HG02678 (cell line): ENCODE measurements at regions not wholly inside any gene's neighbourhood (a gene's known extent, or its start where the extent isn't known, plus 50 kb on each side); places are given as distances from the start of the nearest gene placed in this dataset.
"Not testable (repeated sequence)": the region's sequence is repeated elsewhere in the genome, so short reads cannot be mapped to it uniquely, and the experiment has no call there.

ENCODE experiments used
- ATAC-seq: cut with Tn5 transposase; IDR thresholded peaks from one replicate; pipeline ENCODE4 v1.9.1; 2021; ENCODE audit warnings: mild to moderate bottlenecking, moderate library complexity; ENCODE audit not compliant: unreplicated experiment

DNA sequence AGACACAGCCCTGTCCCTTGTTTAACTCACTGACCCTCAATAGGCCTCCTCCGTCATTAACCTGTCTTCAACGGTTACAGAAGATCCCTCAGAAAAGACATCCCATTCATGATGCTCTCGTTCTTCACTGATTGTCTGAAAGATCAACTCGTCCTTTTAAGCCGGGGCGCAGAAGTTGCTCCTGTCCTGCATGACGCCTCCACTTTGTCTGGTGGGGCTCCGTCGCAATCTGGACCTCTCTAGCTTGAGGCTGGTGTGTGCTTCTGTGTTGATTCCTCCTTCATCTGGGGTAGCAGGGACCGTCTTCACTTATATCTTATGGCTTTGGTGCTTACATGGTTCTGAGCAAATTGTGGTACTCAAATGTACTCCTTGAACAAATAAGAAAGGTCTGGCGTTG is 766.0 kb upstream of the PCDH9 start:
- no peak for ATAC-seq

DNA sequence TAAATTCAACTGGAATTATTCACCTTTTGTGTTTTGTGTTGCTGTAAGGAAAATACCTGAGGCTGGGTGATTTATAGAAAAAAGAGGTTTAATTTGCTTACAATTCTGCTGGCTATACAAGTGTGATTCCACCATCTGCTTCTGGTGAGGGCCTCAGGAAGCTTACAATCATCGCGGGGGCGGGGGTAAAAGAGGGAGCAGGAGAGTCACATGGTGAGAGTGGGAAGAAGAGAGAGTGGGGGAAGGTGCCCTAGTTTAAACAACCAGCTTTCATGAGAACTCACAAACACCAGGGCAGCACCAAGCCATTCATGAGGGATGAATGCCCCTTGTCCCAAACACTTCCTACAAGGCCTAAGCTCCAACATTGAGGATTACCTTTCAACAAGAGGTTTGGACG is 760.7 kb upstream of the PCDH9 start:
- no peak for ATAC-seq

DNA sequence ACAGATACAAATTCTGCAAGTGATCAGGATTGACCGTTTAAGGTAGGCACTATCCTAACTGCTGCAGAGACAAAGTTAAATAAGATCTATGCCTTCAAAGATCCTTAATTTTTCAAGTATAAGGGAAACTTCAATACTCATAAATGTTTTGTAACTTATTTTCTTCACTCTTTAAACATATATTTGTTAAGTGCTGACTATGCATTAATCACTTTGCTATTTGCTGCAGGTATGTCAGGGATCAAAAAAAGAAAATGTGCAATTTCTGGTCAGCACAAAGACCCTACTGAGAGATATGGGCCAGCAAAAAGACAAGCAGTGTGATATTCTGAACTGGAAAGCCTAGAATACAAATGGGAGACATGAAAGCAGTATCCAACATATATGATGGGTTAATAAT is 756.1 kb upstream of the PCDH9 start:
- no peak for ATAC-seq

DNA sequence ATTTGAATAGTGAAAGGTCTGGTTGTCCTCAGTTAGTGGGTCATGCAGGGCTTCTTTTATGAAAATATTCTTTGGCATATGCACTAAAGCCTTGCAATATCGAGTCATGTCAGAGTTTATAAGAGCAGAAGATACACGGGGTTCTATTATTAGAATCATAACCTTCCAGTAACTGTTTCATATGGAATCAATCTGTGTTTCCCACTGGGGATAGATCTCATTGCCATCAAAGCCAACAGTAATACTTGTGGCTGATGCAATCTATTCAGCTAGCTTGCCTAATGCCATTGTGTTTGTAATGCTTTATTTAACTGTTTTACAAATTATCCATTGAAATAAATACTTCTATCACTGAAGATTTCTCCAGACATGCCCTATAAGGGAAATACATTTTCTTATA is 746.9 kb upstream of the PCDH9 start:
- ATAC-seq = no peak

DNA sequence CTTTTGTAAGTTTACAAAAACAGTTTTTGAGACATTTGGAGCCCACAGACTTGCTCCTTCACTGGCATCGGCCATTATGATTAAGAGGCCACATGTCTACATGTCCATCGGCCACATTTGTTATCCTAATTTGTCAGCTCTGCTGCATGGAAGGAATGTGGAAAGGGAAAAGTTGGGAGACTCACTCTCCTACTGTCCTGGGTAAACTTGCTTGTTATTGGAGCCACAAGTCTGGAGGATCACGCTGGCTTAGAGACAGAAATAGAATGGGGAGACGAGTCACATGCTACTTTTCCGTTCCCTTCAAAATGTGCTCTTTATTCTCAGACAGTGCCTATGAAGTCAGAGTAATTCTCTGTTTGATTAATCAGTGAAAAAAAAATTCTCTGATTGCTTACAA is 741.2 kb upstream of the PCDH9 start:
- no peak for ATAC-seq

DNA sequence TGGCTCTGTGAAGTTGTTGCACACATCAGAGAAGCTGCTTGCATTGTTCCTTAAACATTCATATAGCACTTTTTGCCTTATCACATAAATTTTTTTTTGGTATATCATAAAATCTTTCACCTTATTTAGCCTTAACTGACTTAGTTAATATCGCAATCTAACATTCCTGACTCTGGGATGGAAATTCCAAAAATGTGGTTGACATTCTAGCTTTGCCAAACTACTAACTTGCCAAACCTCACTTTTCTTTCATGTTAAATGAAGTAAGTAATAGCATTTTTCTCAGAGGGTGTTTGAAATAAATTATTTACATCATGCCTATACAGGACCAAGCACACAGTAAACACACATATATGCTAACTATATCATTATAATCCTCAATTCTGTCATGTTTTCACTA is 736.9 kb upstream of the PCDH9 start:
- no peak for ATAC-seq

DNA sequence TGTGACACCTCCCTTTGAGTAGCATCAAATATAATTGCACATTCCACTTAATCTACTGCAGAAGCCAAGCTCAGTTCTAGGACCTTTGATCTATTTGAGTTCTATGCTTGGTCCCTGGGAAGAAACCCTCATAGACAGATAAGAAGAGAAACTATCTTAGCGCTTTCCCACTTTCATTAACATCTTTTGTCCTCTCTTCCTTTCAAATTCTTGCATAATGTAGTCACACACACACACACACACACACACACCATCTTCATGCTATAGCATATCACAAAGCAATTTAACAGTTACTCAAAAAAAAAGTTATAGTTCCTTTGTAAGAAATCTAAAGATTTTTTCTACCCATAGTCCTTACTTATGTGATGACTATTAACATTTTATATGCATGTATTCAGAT is 735.9 kb upstream of the PCDH9 start:
- no peak for ATAC-seq

DNA sequence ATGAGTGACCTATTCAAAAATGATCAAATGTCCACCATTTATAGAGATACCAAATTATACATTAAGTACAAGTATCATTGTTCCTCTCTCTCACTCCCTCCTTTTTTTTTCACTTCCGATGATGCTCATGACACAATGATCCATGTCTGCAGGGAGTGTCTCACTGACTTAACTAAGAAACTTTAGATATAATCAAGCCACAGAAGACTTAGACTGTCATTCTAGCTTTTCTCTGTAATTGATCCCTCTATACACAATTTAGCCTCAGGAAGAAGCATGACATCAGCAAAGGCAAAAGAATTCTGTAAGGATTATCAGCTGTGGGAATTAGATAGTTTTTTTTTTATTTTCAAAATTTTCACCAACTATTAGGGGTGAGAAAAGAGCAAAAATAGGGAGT is 734.9 kb upstream of the PCDH9 start:
- ATAC-seq = no peak

DNA sequence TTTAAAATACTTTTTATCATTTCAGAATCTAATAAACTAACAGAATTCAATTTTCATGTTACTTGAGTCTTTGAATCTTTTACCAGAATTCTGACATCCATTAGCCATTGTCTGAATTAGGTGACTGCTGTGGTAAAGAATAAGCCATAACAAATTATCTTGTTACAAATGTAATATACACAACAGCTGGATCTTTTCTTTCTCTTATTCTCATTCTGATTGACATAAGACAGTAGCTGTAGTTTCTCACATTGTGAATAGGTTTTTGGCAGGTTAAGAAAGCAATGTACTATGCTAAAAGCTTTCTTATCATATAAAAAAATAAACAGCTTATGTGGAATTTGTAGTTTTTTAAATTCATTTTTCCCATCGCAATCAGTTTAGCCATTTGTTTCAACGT is 734.0 kb upstream of the PCDH9 start:
- ATAC-seq = no peak

DNA sequence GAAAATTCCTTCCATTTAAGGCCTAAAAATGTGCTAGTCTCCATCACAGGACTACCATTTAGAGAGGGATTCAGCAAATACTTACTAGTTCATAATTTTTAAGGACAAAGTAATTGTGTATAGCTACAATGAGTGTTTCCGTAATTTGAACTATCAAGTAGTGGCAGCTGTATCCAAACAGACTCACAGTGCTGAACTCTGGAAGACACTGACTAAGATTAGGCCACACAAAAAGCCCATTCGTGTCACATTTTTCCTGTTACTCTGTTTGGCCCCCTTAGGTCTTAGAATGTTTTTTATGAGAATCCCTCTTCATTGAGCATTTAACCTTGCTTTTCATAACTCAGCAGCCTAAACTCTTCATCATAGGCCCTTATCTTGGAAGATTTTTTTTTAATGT is 731.2 kb upstream of the PCDH9 start:
- ATAC-seq = no peak

DNA sequence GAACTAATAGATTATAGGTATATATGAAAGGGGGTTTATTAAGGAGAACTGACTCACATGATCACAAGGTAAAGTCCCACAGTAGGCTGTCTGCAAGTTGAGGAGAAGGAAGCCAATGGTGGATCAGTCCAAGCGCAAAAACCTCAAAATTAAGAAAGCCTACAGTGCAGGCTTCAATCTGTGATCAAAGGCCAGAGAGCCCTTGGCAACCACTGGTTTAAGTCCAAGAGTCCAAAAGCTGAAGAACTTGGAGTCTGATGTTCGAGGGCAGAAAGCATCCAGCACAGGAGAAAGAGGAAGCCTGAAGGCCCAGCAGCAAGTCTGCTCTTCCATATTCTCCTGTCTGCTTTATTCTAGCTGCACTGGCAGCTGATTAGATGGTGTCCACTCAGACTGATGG is 721.3 kb upstream of the PCDH9 start:
- no peak for ATAC-seq

DNA sequence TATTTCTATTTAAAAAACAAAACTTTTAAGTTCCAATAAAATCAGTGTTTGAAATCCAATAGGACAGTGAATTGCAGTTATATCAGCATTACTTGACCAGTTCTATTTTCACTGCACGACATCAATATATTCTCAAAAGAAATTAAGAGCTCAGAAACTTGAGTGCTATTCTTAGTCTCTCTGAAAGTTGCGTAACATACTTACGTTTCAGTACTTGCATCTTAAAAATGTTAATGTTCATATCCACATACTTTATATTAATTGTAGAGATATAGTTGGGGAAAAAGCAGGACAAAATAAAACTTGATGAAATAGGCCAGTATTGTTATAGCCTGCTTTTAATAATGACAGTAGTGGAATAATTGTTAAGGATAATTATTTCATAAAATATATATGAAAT is 720.5 kb upstream of the PCDH9 start:
- no peak for ATAC-seq

DNA sequence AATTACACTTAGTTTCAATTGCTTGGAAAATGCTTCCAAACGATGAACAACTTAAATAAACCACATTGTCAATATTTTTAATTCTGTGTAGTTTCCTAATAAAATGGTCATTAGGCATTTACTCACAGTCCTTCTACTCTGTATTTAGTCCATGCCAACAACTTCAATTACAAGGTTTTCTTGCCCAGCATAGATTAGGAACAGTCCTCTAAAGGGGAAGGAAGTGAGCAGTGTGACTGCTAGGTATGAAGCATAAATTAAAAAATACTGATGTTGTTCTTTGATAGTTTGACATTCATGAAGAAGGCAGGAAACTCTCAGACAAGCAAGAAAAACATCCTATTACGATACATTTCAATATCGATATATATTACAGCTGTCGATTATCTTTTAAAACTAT is 716.0 kb upstream of the PCDH9 start:
- ATAC-seq = no peak

DNA sequence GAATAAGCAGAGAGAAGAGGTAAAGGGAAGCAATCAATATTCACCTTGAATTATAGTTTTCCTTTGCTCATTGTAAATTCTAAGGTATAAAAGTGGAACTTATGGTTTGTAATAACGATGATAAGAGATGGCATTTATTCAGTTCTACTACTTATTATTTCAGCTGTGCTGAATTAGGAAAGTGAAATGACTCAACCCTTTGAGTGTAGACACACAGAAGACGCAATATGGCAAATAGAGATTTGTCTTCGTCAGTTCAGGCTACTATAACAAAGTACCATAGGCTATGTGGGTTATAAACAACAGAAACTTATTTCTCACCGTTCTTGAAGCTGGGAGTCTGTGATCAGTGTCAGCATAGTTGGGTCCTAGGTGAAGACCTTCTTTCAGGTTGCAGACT is 713.0 kb upstream of the PCDH9 start:
- ATAC-seq = no peak

DNA sequence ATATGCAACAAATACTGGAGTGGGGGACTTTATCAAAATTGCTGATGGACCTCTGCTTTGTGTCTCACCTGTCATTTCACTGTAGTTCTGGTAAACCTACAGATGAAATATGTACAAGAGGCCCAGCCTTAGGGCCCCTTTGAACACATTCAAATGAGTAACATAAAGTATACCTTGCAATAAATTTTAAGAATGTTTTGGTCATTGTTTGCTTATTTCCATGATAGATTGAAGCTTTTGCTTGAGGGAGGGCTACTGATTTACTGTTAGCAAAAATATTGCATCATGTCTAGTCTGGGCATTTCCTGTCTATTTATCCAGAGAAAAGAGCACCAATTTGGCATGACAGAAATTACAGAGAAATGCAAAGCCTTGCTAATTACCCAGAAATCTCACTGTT is 705.5 kb upstream of the PCDH9 start:
- ATAC-seq = no peak

DNA sequence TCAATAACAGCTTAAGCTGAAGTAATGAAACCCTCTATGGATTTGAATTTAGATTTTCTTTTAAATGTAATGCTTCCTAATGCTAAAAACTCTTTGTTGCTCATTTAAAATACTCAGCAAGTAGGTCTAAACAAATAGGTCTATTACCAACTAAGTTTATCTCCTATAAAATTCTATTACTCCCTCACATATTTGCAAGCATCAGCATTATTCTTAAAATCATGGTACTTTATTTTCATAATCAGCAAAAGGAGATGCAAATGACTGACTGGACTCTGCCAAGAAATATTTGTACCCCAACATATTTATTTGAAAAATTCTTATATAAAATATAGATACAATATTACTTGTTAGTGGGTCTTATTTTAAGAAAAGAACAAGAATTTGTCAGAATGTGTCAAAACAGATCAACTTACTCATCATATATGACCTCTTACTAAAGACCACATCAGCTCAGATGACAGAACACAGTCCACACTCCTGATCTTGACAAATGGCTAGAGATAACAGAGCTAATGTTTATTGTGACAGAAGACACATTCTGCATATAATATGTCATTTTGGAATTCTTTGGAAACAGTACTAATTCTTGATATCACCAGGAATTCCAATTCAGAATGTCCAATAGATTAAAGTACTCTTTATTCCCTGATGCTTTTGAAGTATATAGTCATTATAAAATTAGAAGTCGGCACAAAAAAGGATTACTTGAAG is 704.6 kb upstream of the PCDH9 start:
- ATAC-seq = no peak

DNA sequence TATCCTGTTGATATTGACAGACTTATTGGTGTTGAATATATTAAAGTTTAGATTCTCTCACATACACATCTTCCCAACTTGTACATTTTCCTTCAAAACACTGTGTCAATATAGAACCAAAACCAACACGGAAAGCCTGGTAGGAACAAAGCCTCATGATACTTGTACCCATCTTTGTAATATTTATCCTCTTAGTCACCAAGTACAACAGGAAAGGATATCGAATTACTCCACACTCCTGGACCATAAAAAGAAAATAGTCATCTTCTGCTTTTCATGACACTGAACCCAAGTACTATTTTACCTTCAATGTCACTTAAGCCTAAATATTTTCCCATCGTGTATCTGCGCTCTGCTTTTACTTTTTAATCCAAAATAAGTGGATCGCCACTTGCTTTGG is 702.9 kb upstream of the PCDH9 start:
- no peak for ATAC-seq

DNA sequence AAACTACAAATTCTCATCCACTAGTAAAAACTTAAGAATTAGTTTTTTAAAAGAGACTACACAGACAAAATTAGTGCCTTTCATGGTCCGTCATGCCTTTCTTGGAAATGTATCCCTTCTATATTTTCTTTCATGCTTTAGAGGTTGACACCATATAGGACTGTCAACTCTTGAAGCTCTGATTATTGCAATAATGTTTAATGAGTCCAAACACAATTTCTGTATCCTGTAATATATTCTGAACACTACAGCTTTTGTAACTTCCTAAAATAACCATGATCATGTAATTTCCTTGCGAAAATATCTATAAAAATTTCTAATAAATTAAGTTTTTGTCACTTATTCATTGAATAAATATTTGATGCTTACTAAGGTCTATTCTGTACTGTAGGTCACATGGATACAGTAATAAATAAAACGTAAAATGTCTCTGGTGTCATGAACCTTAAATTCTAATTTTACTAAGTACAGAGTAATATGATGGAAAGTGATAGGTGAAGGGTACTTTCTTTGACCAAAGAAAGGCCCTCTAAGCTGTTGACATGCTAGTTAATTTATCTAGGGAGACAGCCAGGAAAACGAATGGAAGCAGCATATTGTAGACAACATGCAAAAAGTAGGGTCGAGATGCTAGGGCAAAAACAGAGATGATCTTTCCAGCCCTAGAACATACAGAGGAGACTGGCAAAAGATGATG is 687.3 kb upstream of the PCDH9 start:
- ATAC-seq = no peak

DNA sequence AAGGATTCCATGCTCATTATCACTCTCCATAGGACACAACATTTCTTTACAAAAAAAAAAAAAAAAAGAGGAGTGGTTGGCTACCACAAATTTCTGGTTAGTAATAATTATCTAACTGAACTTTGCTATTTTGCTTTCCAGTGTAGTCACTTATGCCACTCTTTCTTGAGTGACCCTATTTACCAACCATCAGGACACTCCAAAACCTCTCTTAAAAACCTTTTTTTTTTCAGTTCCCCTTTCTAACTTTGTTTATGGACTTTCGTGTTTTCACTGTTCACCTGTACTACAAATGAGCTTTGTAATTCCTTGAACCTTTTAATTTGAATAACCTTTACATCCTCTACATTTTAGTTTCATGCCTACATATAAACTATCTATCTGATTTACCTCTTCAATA is 686.5 kb upstream of the PCDH9 start:
- ATAC-seq = no peak

DNA sequence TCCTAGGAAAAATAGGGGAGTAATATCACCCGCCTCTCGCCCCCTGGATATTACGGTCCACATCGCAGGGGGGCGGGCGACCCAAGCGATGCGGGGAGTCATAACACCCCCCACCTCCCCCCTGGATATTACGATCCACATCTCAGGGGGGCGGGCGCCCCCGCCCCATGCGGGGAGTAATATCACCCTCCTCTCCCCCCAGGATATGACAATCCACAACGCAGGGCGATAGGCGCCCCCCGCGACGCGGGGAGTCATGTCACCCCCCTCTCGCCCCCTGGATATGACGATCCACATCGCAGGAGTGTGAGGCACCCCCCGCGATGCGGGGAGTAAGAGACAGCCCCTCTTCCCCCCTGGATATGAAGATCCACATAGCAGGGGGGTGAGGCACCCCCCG is 684.4 kb upstream of the PCDH9 start:
- no peak for ATAC-seq

DNA sequence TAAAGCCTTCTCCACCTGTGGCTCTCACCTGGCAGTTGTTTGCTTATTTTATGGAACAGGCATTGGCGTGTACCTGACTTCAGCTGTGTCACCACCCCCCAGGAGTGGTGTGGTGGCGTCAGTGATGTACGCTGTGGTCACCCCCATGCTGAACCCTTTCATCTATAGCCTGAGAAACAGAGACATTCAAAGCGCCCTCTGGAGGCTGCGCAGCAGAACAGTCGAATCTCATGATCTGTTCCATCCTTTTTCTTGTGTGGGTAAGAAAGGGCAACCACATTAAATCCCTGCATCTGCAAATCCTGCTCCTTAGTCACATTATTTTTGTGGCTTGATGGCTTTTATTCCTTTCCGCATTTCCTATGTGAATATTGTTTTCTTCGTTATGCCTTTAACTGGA is 672.8 kb upstream of the PCDH9 start:
- ATAC-seq = not testable (repeated sequence)

DNA sequence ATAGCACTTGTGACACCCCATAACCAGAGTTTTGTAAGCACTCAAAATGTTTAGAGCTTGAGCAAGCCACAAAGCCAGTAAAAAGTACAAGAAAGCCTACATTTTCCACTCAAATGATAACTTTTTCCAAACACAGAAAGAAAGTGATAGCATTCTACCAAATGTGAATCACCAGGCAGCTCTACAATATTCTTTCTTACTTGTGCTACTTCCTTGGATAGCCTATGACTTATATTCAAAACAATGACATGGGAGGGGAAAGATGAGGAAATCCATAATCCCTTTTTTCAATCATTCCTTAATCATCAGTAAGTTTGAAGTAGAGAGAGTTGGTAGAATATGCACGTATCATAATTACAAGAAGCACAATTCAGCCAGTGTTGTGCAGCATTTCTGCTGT is 650.8 kb upstream of the PCDH9 start:
- ATAC-seq = no peak

DNA sequence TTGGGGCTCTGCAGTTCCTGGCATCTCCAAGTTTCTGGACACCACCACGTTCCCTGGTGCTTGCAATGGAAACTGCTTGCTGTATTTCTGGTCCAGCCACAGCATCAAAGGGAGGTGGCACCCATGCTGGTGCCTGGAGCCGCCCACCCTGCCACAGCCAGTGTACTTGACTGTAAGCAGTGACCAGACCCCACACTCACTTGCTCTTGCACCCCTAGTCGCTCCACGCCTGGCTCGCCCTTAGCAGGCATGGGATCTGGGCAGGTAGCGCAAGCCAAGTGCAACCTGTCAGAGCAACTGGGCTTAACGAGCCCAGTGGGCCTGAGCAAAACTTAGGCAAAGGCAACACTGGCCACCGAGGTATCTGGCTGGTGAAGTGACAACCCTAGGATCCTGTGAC is 648.2 kb upstream of the PCDH9 start:
- ATAC-seq = no peak
